IMR-90 (cell line): ENCODE measurements at regions not wholly inside any gene's neighbourhood (a gene's known extent, or its start where the extent isn't known, plus 50 kb on each side); places are given as distances from the start of the nearest gene placed in this dataset.

Experiments
- ATAC-seq: fragments of 200-7000 bp; cut with Tn5 transposase; 2 replicates; pipeline ENCODE4 v1.9.1; 2020; ENCODE audit warnings: low read depth, mild to moderate bottlenecking, moderate library complexity
- BruUV-seq: library from RNA; stranded (reverse); fragments of 400-500 nt; replicated peaks from 2 replicates; lab custom pipeline; 2021; lab: Mats Ljungman, UMichigan
- CTCF ChIA-PET: fragments of 300-600 bp; formaldehyde crosslinking; extraction: SDS; loops from one replicate; lab custom pipeline; 2021; ENCODE audit warnings: antibody characterized with exemption; lab: Yijun Ruan, JAX
- POLR2A ChIA-PET: fragments of 300-600 bp; sonication (Branson Sonifier 250); formaldehyde crosslinking; loops from one replicate; lab custom pipeline; 2022; ENCODE audit warnings: antibody characterized with exemption; ENCODE audit not compliant: unreplicated experiment; lab: Charles Lee
- DNase-seq: peaks from one replicate; pipeline ENCODE4 v3.0.0; 2013
- H2AFZ ChIP-seq: replicated peaks from 2 replicates; pipeline ENCODE3; 2013; ENCODE audit warnings: low read length, mild to moderate bottlenecking; ENCODE audit not compliant: poor library complexity
- H2AK5ac ChIP-seq: 2 replicates; pipeline ENCODE4 v1.6.1; 2013; ENCODE audit warnings: low read depth, low read length, inconsistent platforms
- H2AK9ac ChIP-seq: replicated peaks from 2 replicates; pipeline ENCODE3; 2013; ENCODE audit warnings: mild to moderate bottlenecking, low read depth, low read length, moderate library complexity; ENCODE audit not compliant: poor library complexity
- H2BK120ac ChIP-seq: 2 replicates; pipeline ENCODE4 v1.6.1; 2013; ENCODE audit warnings: low read depth, low read length, inconsistent platforms
- H2BK15ac ChIP-seq: 3 replicates; pipeline ENCODE4 v1.6.1; 2013; ENCODE audit warnings: low read depth, low read length, inconsistent platforms
- H2BK20ac ChIP-seq: 2 replicates; pipeline ENCODE4 v1.6.1; 2013; ENCODE audit warnings: low read depth, mild to moderate bottlenecking, inconsistent platforms, low read length, moderate library complexity
- H2BK5ac ChIP-seq: 2 replicates; pipeline ENCODE4 v1.6.1; 2013; ENCODE audit warnings: mild to moderate bottlenecking, low read depth, low read length, inconsistent platforms; ENCODE audit not compliant: poor library complexity, severe bottlenecking
- H3K14ac ChIP-seq: replicated peaks from 2 replicates; pipeline ENCODE4 v1.6.1; 2013; ENCODE audit warnings: low read depth, low read length, inconsistent platforms
- H3K18ac ChIP-seq: 2 replicates; pipeline ENCODE4 v1.6.1; 2013; ENCODE audit warnings: low read depth, low read length, control low read depth
- H3K23ac ChIP-seq: 2 replicates; pipeline ENCODE4 v1.6.1; 2013; ENCODE audit warnings: low read depth, low read length, inconsistent platforms
- H3K27ac ChIP-seq: 2 replicates; pipeline ENCODE4 v1.5.1; 2013; ENCODE audit warnings: mild to moderate bottlenecking, control low read depth, low read length; ENCODE audit not compliant: insufficient read depth
- H3K27me3 ChIP-seq: 2 replicates; pipeline ENCODE4 v1.6.1; 2013; ENCODE audit warnings: low read length; ENCODE audit not compliant: control insufficient read depth, insufficient read depth
- H3K36me3 ChIP-seq: 2 replicates; pipeline ENCODE4 v1.6.1; 2013; ENCODE audit warnings: low read length, mixed read lengths; ENCODE audit not compliant: control insufficient read depth, insufficient read depth
- H3K4ac ChIP-seq: 2 replicates; pipeline ENCODE4 v1.6.1; 2013; ENCODE audit warnings: low read depth, low read length, inconsistent platforms
- H3K4me1 ChIP-seq: 2 replicates; pipeline ENCODE4 v1.6.1; 2013; ENCODE audit warnings: low read length, mixed read lengths; ENCODE audit not compliant: control insufficient read depth, insufficient read depth
- H3K4me2 ChIP-seq: 2 replicates; pipeline ENCODE4 v1.6.1; 2013; ENCODE audit warnings: low read depth, mild to moderate bottlenecking, control low read depth, low read length, moderate library complexity
- H3K4me3 ChIP-seq: 2 replicates; pipeline ENCODE4 v1.5.1; 2013; ENCODE audit warnings: low read depth, mild to moderate bottlenecking, control low read depth, low read length, moderate library complexity; ENCODE audit not compliant: insufficient read depth
- H3K56ac ChIP-seq: 2 replicates; pipeline ENCODE4 v1.6.1; 2013; ENCODE audit warnings: low read length, inconsistent platforms; ENCODE audit not compliant: insufficient read depth; ENCODE audit errors: extremely low read depth
- H3K79me1 ChIP-seq, 2 experiments: 2 replicates each; pipeline ENCODE4 v1.6.1; 2013; ENCODE audit warnings: low read length in 2 of 2, inconsistent platforms in 1 of 2, low read depth in 1 of 2
- H3K9ac ChIP-seq: 2 replicates; pipeline ENCODE4 v1.6.1; 2013; ENCODE audit warnings: low read depth, low read length, control low read depth
- H3K9me1 ChIP-seq: 2 replicates; pipeline ENCODE4 v1.6.1; 2013; ENCODE audit warnings: low read length, inconsistent platforms; ENCODE audit not compliant: insufficient read depth
- H3K9me3 ChIP-seq: 2 replicates; pipeline ENCODE4 v1.6.1; 2013; ENCODE audit warnings: low read length; ENCODE audit not compliant: control insufficient read depth, insufficient read depth
- H4K20me1 ChIP-seq: 2 replicates; pipeline ENCODE4 v1.6.1; 2013; ENCODE audit warnings: low read length, inconsistent platforms; ENCODE audit not compliant: insufficient read depth
- H4K5ac ChIP-seq: 2 replicates; pipeline ENCODE4 v1.6.1; 2013; ENCODE audit warnings: mild to moderate bottlenecking, low read depth, low read length, control low read depth
- H4K8ac ChIP-seq, 2 experiments: 2 replicates each; pipeline ENCODE4 v1.6.1; 2013; ENCODE audit warnings: low read depth in 2 of 2, low read length in 2 of 2, control low read depth in 1 of 2, inconsistent platforms in 1 of 2
- H4K91ac ChIP-seq: 2 replicates; pipeline ENCODE4 v1.6.1; 2013; ENCODE audit warnings: low read depth, low read length, inconsistent platforms; ENCODE audit not compliant: insufficient read depth
- CHD1 ChIP-seq: IDR thresholded peaks from 2 replicates; pipeline ENCODE4 v1.6.1; 2012; ENCODE audit warnings: low read depth, low read length, improper control_type of control experiment
- FOS ChIP-seq: fragments of 150-350 bp; IDR thresholded peaks from 2 replicates; pipeline ENCODE4 v1.6.1; 2016; ENCODE audit warnings: low read depth, low read length
- MAFK ChIP-seq: IDR thresholded peaks from 2 replicates; pipeline ENCODE4 v1.6.1; 2012; ENCODE audit warnings: low read depth, low read length, improper control_type of control experiment
- MAZ ChIP-seq: IDR thresholded peaks from 2 replicates; pipeline ENCODE4 v1.6.1; 2012; ENCODE audit warnings: low read depth, mild to moderate bottlenecking, low read length, improper control_type of control experiment, moderate library complexity, borderline replicate concordance
- MXI1 ChIP-seq: IDR thresholded peaks from 2 replicates; pipeline ENCODE4 v1.6.1; 2012; ENCODE audit warnings: low read depth, mild to moderate bottlenecking, low read length, moderate library complexity, borderline replicate concordance
- NFE2L2 ChIP-seq: fragments of 150-350 bp; IDR thresholded peaks from 2 replicates; pipeline ENCODE4 v1.6.1; 2016; ENCODE audit warnings: low read depth, mild to moderate bottlenecking, low read length
- RCOR1 ChIP-seq: IDR thresholded peaks from 2 replicates; pipeline ENCODE4 v1.6.1; 2012; ENCODE audit warnings: mild to moderate bottlenecking, low read length, improper control_type of control experiment; ENCODE audit not compliant: insufficient replicate concordance
- RFX5 ChIP-seq: IDR thresholded peaks from 2 replicates; pipeline ENCODE4 v1.8.0; 2012; ENCODE audit warnings: low read depth, mild to moderate bottlenecking, low read length, moderate library complexity
- WGBS, 2 experiments: methylation state at CpG; one replicate each; pipeline versions ENCODE4 v1.1.5 to v1.1.7; 2013; ENCODE audit warnings: missing lambda C conversion rate in 2 of 2; ENCODE audit not compliant: insufficient read length in 1 of 2; ENCODE audit errors: extremely low coverage in 2 of 2; 5-methylcytosine and 5-hydroxymethylcytosine counted together
- dilution Hi-C: fragments of 300-500 bp; cut with HindIII; formaldehyde crosslinking; loops from one replicate; pipeline ENCODE4 v1.14.3; 2018; ENCODE audit warnings: low sequenced_read_pairs; ENCODE audit not compliant: unreplicated experiment
- in situ Hi-C: fragments of 300-500 bp; cut with MboI; formaldehyde crosslinking; loops from 3 replicates; pipeline ENCODE4 v1.14.3; 2019; ENCODE audit warnings: low sequenced_read_pairs, inconsistent platforms, mixed read lengths
- intact Hi-C: fragments of 100-400 bp; cut with micrococcal nuclease; formaldehyde crosslinking; loops from 2 replicates; pipeline ENCODE4 v1.10.0; 2022
- TF ChIP-seq, protein P1 (sequence below): fragments of 150-350 bp; IDR thresholded peaks from 2 replicates; pipeline ENCODE4 v1.6.1; 2016; ENCODE audit warnings: low read depth, mild to moderate bottlenecking, low read length, moderate library complexity, borderline replicate concordance

DNA sequence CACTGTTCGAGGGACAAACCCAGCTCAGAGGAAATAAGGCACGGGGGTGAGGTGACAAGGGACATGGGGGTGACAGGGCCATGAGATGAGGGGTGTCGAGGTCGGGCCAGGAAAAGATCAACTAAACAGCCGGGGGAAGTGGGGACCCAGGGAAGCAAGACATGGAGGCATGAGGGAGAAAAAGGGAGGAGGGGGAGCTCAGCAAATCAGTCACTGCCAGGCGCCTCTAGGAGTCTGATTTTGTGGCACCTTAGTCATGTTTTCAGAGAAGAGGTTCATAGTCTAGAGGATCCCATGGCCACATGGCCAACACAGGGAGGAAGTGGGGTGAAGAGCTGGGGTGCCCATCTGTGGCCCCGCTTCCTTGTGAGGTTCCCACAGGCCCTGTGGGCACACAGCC lies 814.5 kb downstream of the KCNJ18 start:
- H3K9me1 ChIP-seq: no peaks in the 10 kb centered on the region
- H3K27ac ChIP-seq: no peak overlapping the region
- no peak overlapping the region for H3K4ac ChIP-seq
- peaks cover 23% of the 10 kb centered on the region for H3K9me3 ChIP-seq
- H3K4me2 ChIP-seq: no peak overlapping the region
- WGBS, 2 experiments: 60% methylated on average over 2 of the region's 7 CpGs; no CpG with 5 or more reads in 1 of the 2 experiments
- H3K4me3 ChIP-seq: no peak overlapping the region
- intact Hi-C loops: no loop called here
- H3K4me1 ChIP-seq: no peaks in the 10 kb centered on the region
- ATAC-seq: no peak
- H2BK5ac ChIP-seq: no peak overlapping the region
- no peak overlapping the region for H3K18ac ChIP-seq
- H3K79me1 ChIP-seq: no peaks in the 10 kb centered on the region
- H3K36me3 ChIP-seq: no peaks in the 10 kb centered on the region
- no peak overlapping the region for H2BK120ac ChIP-seq
- H2AK5ac ChIP-seq: no peak overlapping the region
- H3K23ac ChIP-seq: no peak overlapping the region
- BruUV-seq: no TSS peak
- H4K20me1 ChIP-seq: no peaks in the 10 kb centered on the region
- no peak overlapping the region for H2AK9ac ChIP-seq
- no peak for DNase-seq
- dilution Hi-C loops: no loop called here
- H3K56ac ChIP-seq: no peak overlapping the region
- in situ Hi-C loops: no loop called here
- H3K9ac ChIP-seq: no peak overlapping the region
- no peak for TF ChIP-seq MAFK
- TF ChIP-seq FOS: no peak
- no peak for TF ChIP-seq CHD1
- no peak for TF ChIP-seq MXI1
- no peak for TF ChIP-seq RCOR1
- TF ChIP-seq MAZ: no peak
- TF ChIP-seq RFX5: no peak
- TF ChIP-seq, protein P1, sequence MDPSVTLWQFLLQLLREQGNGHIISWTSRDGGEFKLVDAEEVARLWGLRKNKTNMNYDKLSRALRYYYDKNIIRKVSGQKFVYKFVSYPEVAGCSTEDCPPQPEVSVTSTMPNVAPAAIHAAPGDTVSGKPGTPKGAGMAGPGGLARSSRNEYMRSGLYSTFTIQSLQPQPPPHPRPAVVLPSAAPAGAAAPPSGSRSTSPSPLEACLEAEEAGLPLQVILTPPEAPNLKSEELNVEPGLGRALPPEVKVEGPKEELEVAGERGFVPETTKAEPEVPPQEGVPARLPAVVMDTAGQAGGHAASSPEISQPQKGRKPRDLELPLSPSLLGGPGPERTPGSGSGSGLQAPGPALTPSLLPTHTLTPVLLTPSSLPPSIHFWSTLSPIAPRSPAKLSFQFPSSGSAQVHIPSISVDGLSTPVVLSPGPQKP: no peak
- TF ChIP-seq NFE2L2: no peak
- H4K91ac ChIP-seq: no peak overlapping the region
- no peaks in the 10 kb centered on the region for H3K27me3 ChIP-seq
- ChIA-PET POLR2A (no interaction called here), CTCF (no interaction called here)
- no peak overlapping the region for H4K8ac ChIP-seq
- no peak overlapping the region for H2BK15ac ChIP-seq
- H4K5ac ChIP-seq: no peak overlapping the region
- no peak overlapping the region for H2BK20ac ChIP-seq
- no peak overlapping the region for H2AFZ ChIP-seq
- no peak overlapping the region for H3K14ac ChIP-seq
